ENCODE measurements at regions not wholly inside any gene's neighbourhood (a gene's known extent, or its start where the extent isn't known, plus 50 kb on each side); places are given as distances from the start of the nearest gene placed in this dataset.

GRCh38 chr5:60403343-60404006 lies 296.5 kb downstream of the DEPDC1B start:
- TF ChIP-seq FOXP2 (optimal IDR thresholded peaks at IDR 0.05; ENCODE audit: borderline replicate concordance, extremely low read depth, extremely low read length, insufficient read depth) (no peak), POLR2AphosphoS5 (IDR thresholded peaks at IDR 0.05; ENCODE audit: low read depth, low read length) (no peak), TAF1 (IDR thresholded peaks at IDR 0.05; ENCODE audit: borderline replicate concordance, insufficient read depth, low read length) (no peak), SIN3A (IDR thresholded peaks at IDR 0.05; ENCODE audit: borderline replicate concordance, insufficient read depth, low read length) (no peak), REST (IDR thresholded peaks at IDR 0.05; ENCODE audit: insufficient read depth in 1 of 2, low read depth in 2 of 2, low read length in 2 of 2) (no peak)

GRCh38 chr5:60402161-60402785 lies 297.7 kb downstream of the DEPDC1B start:
- TF ChIP-seq FOXP2 (optimal IDR thresholded peaks at IDR 0.05; ENCODE audit: borderline replicate concordance, extremely low read depth, extremely low read length, insufficient read depth) (no peak), SIN3A (IDR thresholded peaks at IDR 0.05; ENCODE audit: borderline replicate concordance, insufficient read depth, low read length) (no peak), REST (IDR thresholded peaks at IDR 0.05; ENCODE audit: insufficient read depth in 1 of 2, low read depth in 2 of 2, low read length in 2 of 2) (no peak), TAF1 (IDR thresholded peaks at IDR 0.05; ENCODE audit: borderline replicate concordance, insufficient read depth, low read length) (no peak), POLR2AphosphoS5 (IDR thresholded peaks at IDR 0.05; ENCODE audit: low read depth, low read length) (no peak)

- TF ChIP-seq TAF1 (IDR thresholded peaks at IDR 0.05; ENCODE audit: borderline replicate concordance, insufficient read depth, low read length), result no peak
- TF ChIP-seq REST (IDR thresholded peaks at IDR 0.05; ENCODE audit: insufficient read depth in 1 of 2, low read depth in 2 of 2, low read length in 2 of 2), result no peak
- TF ChIP-seq POLR2AphosphoS5 (IDR thresholded peaks at IDR 0.05; ENCODE audit: low read depth, low read length), result no peak
- no peak for TF ChIP-seq FOXP2 (optimal IDR thresholded peaks at IDR 0.05; ENCODE audit: borderline replicate concordance, extremely low read depth, extremely low read length, insufficient read depth)
- no peak for TF ChIP-seq SIN3A (IDR thresholded peaks at IDR 0.05; ENCODE audit: borderline replicate concordance, insufficient read depth, low read length)
These were observed 298.4 kb downstream of the DEPDC1B start for GRCh38 chr5:60401526-60401925.

- TF ChIP-seq TAF1 (IDR thresholded peaks at IDR 0.05; ENCODE audit: borderline replicate concordance, insufficient read depth, low read length) (no peak), FOXP2 (optimal IDR thresholded peaks at IDR 0.05; ENCODE audit: borderline replicate concordance, extremely low read depth, extremely low read length, insufficient read depth) (no peak), REST (IDR thresholded peaks at IDR 0.05; ENCODE audit: insufficient read depth in 1 of 2, low read depth in 2 of 2, low read length in 2 of 2) (no peak)
These were observed 300.5 kb downstream of the DEPDC1B start for GRCh38 chr5:60399507-60399906.
